ENCODE measurements at regions not wholly inside any gene's neighbourhood (a gene's known extent, or its start where the extent isn't known, plus 50 kb on each side); places are given as distances from the start of the nearest gene placed in this dataset.
A peak's percentile ranks its signal among the peaks of the same experiment; 100 is the strongest.
"Not testable (repeated sequence)": the region's sequence is repeated elsewhere in the genome, so short reads cannot be mapped to it uniquely, and the experiment has no call there.

DNA sequence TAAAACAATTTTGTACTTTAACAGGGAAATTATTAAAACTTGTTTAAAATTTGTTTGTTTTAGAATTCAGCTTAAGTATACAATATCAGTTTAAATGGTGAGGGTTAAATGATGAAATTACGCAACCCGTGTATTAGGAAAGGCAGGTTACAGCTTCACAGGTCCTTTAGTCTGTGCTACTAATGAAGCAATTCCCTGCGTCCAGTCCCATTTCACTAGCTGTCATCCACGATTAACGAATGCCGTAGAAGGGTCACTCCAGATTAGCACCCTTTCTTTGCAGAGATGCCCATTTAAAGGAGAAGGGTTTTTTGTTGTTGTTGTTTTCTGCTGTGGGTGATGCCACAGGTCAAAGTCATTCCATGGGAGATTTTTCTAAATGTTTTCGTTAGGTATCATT, 457.6 kb upstream of the SLC10A2 start:
- no peak for DNase-seq

DNA sequence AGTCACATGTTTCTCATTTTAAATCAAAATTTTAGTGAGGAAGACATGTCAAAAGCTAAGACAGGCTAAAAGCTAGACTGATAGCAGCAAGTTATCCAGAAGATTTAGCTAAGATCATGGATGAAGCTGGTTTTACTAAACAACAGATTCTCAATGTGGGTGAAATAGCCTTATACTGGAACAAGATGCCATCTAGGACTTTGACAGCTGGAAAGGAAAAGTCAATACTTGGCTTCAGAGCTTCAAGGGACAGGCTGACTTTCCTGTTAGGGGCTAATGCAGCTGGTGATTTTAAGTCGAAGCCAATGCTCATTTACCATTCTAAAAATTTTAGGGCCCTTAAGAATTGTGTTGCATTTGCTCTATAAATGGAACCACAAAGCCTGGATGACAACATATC, 455.3 kb upstream of the SLC10A2 start:
- no peak for DNase-seq

DNA sequence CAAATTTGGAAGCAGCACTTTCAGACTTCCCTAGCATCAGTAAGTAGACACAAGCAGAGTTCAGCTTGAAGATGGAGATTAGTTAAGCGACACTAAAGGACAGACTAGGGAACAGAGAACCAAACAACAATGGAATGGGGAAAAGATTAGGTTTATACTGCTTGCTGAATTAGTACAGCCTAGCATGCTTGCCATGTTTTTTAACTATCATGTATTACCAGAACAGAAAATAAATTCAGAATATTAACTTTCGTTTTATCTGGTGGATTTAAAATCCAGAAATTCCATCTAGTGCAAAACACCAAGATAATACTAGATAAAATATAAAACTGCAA, 451.5 kb upstream of the SLC10A2 start:
- DNase-seq: no peak

DNA sequence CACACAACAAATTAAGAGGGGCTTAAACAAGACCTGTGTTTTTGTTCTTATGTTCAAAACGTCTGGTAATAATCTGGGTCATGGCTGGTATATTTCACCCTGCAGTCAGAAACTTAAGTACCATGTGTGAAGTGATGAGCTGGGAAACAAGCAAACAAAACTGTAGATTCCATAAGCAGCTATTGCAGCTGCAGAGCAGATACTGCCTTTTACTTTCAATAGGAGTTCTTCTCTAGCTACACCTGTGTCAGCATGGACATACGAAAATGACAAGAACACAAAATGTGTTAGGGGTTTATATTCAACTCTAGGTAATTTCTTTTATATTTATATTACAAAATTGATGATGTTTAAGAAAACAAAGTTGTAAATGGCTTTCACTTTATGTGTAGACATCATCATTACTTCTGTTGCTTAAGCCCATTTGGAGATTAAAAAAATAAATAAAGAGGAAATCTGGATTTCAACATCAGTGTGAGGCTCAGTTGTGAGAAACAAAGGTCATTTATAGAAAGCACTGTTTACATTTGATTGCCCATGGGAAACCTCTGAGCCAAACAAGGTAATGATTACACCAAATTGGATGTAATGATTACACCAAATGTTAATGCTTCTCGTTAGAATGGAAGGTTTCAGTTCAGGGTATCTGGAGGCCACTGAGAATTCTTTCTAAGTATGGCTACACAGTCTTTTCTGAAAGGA, 451.0 kb upstream of the SLC10A2 start:
- peak; percentile 70 for DNase-seq

DNA sequence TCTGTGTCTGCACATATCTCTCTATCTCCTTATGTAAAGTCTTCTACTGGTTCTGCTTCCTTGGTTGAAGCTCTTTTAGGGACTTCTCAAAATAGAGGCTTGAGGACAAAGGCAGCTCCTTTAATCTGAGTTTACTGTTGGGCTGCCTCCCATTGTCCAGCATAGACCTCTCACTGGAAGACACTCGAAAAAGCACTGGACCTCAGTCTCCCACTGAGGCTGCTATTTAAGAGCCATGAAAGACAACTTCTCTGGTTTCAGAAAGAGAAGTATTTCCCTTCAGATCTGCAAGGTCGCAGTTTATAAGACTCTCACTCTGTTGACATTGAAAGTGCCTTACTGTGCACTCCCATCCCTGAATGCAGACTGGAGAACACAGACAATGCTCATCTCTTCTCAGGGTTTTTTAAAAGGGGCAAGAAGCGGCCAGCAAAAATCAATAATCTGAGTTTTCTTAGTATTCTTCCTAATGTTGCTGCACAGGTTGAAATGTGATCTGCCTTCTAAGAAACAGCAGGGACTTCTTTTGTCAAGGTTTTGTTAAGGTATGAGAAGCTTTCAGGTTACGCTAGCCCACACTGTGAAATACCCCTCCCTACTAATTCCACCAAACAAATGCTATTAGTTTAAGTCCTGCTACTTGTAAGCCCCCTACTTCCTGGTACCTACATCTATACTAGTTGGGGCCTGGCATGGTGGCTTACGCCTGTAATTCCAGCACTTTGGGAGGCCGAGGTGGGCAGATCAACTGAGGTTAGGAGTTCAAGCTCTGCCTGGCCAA, 450.0 kb upstream of the SLC10A2 start:
- DNase-seq: no peak

DNA sequence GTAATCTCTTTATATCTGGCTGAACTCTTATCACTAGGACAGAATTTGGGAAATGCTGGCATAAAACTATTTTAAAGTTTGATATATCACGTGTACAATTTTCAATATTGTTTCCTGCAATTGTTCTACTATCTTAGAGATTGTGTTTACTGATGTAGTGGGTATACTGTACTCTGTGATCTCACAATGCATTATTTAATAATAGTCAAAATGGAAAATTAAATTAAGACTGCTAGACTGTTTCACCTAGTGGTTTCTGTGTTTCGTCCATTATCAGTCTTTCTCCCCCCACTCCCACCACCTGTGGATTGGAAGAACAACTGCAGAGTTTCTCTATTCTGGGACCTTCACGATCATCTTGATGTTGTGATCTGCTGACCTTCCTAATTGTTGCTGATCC, 449.2 kb upstream of the SLC10A2 start:
- DNase-seq: no peak

- no peak for DNase-seq
Measured at GRCh38 chr13:103514619-103515018, 448.4 kb upstream of the SLC10A2 start.

DNA sequence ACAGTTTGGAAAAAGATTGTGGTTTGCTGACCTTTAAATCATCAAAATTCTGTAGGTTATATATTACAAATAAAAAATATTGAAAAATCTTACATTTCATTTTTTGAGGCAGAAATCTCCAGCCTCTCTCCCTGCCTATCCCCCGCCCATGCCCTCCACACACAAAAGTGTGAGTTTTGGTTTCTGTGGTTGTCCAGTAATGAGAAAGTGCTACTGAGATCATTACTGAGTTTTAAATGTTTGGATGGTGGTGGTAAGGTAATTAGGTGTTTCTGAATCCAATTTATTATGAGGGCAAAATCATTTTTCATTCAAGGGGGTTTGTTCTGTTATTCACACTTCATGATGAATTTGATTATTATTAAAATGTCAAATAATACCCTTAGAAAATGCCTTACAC, 448.0 kb upstream of the SLC10A2 start:
- DNase-seq: no peak

DNA sequence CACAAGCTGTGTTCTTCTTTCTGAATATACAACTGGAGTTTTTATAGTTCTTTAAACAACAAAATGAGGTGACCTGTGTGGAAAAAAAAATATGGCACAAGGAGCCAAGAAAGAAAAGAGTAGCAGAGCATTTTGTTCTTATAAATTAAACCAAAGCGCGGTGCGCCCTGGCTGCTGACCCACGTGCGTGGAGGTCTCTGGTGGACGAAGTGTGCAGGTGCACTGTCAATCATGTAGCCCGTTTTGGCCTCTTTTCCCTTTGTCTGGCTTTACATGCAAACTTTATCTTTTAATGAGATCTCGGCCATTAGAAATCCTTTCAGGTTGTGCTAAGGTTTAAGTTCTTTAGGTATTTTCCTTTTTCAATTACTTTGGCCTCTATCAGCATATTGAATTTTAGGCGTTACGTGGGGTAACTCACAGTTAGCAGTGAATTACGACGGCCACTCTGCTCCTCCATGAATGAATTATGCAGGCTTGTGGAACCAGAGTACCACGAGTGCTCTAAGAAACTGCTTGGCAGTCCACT, 443.9 kb upstream of the SLC10A2 start:
- DNase-seq: peak; percentile 36

DNA sequence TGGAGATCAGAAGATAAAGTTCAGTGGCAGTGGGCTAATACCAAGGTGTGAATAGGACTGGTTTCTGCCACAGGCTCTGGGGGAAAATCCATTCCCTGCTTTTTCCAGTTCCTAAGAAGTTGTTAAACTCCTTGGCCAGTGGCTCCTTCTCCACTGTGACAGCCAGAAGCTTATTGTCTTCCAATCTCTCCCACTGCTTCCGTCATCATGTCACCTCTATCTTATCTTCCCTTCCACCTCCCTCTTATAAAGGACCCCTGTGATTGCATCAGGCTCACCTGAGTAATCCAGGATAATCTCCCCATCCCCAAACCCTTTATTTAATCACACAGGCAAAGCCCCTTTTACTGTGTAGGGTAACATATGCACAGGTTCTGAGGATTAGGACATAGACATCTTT, 431.2 kb upstream of the SLC10A2 start:
- no peak for DNase-seq

GRCh38 chr13:103487841-103488240, 421.6 kb upstream of the SLC10A2 start:
- DNase-seq: no peak

GRCh38 chr13:103473081-103473480, 406.9 kb upstream of the SLC10A2 start:
- DNase-seq: no peak

DNA sequence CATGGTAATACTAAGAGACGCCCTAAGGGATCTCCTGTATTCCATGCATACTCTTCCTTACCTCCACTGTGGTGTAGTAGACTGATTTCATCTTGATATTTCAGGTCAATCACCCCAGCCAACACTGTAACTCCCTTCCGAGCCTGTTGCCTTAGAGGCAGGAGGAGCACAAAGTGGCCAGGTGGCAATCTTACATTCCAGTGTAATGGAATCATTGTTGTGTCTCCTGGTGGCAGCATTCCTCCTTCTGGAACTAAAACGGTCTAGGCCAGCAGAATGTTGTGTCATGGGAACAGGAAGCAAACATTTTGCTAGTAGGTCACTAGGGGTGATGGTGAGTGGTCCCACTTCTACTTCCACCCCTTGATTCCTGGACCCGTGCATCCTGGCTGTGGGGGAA, 405.7 kb upstream of the SLC10A2 start:
- DNase-seq: no peak

- DNase-seq: no peak
Measured at GRCh38 chr13:103469771-103470170, 403.6 kb upstream of the SLC10A2 start.

GRCh38 chr13:103466761-103467160, 400.5 kb upstream of the SLC10A2 start:
- no peak for DNase-seq

GRCh38 chr13:103460246-103460645, 394.0 kb upstream of the SLC10A2 start:
- not testable (repeated sequence) for DNase-seq

GRCh38 chr13:103457050-103457449, 390.8 kb upstream of the SLC10A2 start:
- not testable (repeated sequence) for DNase-seq

GRCh38 chr13:103451656-103452055, 385.4 kb upstream of the SLC10A2 start:
- DNase-seq: no peak

- DNase-seq: no peak
Measured at GRCh38 chr13:103443604-103444003, 377.4 kb upstream of the SLC10A2 start.

DNA sequence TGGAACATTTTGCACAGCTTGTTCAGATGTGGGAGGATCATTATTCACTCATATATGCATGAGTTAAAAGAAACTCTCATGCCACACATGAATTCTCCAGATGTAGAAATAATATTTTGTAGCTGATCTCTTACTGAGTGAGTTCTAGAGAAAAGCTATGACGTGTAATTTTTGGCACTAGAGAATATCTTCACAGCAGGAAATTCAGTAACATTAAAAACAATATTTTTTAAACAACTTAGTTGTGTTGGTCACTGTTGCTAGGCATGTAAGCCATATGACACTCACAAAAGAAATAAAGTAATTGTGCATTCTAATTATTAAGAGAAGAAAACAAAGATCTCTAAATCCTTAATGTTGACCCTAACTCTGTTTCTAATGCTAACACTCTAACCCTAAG, 371.4 kb upstream of the SLC10A2 start:
- no peak for DNase-seq

- no peak for DNase-seq
Measured at GRCh38 chr13:103436057-103436654, 369.9 kb upstream of the SLC10A2 start.

DNA sequence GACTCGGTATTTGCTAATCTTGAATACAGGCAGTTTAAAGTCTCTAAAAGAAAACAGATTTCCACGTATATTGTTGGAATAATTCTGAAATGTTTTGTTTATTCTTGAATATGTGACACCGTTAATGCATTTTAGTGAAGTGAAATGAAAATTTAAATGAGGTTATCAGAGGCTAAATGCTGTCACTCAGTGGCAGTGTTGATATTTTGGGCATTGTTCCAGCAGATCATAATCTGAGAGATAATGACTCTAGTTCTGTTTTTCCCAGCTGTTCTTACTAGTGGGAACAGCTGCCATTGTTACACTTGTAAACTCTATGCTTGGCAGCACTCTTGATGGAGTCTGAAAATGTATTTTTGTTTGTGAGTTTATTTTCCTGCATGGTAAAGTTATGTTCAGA, 365.6 kb upstream of the SLC10A2 start:
- DNase-seq: no peak

DNA sequence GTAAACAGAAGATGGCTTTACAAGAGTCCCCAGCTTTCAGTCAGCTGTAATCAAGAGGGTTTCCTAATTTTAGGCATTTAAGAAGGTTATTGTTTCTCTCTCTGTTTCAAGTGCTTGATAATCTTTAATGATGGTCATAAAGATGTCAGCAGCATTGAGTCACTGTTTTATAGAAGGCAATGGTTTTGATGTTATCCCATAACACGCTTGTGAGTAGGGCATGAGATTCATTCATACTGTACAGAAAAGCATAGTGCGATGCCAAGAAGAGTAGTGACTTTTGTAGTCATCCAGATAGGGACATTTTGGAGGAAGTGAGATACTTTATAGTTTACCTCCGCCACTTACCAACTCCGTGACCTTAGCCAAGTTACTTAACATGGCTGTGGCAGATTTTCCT, 364.2 kb upstream of the SLC10A2 start:
- no peak for DNase-seq

Data from renal pelvis (tissue), 1 donor.